ENCODE measurements at regions not wholly inside any gene's neighbourhood (a gene's known extent, or its start where the extent isn't known, plus 50 kb on each side); places are given as distances from the start of the nearest gene placed in this dataset.

GRCh38 chr12:93201990-93202389, 175.7 kb upstream of the NUDT4 start:
- H3K79me1 ChIP-seq (ENCODE audit: low read depth in 1 of 2, low read length in 2 of 2), result no peaks in the 10 kb centered on the region
- H3K18ac ChIP-seq (ENCODE audit: low read depth, low read length), result no peak overlapping the region
- H2BK20ac ChIP-seq (ENCODE audit: low read depth, low read length), result no peak overlapping the region
- H3K4me3 ChIP-seq (ENCODE audit: insufficient read depth, low read depth, low read length), result no peak overlapping the region
- H3K27ac ChIP-seq (ENCODE audit: insufficient read depth, low read length), result no peak overlapping the region
- H2AFZ ChIP-seq (replicated peaks; ENCODE audit: low read length, poor library complexity), result no peak overlapping the region
- intact Hi-C loops (cut with micrococcal nuclease) (no loop called here), dilution Hi-C loops (cut with HindIII; ENCODE audit: low sequenced_read_pairs, unreplicated experiment) (no loop called here), in situ Hi-C loops (cut with MboI; ENCODE audit: low sequenced_read_pairs) (no loop called here)
- H3K27me3 ChIP-seq (ENCODE audit: control insufficient read depth, insufficient read depth, low read length), result no peaks in the 10 kb centered on the region
- ATAC-seq (ENCODE audit: low read depth), result no peak
- WGBS, 2 experiments (ENCODE audit: extremely low coverage in 2 of 2, insufficient read length in 1 of 2), result 78% methylated on average over 3 of the region's 6 CpGs; no CpG with 5 or more reads in 1 of the 2 experiments
- H3K4me2 ChIP-seq (ENCODE audit: low read depth, low read length), result no peak overlapping the region
- no peak overlapping the region for H3K9ac ChIP-seq (ENCODE audit: low read depth, low read length)
- H2AK5ac ChIP-seq (ENCODE audit: low read depth, low read length), result no peak overlapping the region
- no peak overlapping the region for H3K4ac ChIP-seq (ENCODE audit: low read depth, low read length)
- no peak overlapping the region for H2BK120ac ChIP-seq (ENCODE audit: low read depth, low read length)
- H3K36me3 ChIP-seq (ENCODE audit: control insufficient read depth, insufficient read depth, low read length), result no peaks in the 10 kb centered on the region
- H4K20me1 ChIP-seq (ENCODE audit: insufficient read depth, low read length), result no peaks in the 10 kb centered on the region
- H4K8ac ChIP-seq (ENCODE audit: low read depth in 2 of 2, low read length in 2 of 2), result no peak overlapping the region
- no peak overlapping the region for H2BK5ac ChIP-seq (ENCODE audit: low read depth, low read length, poor library complexity, severe bottlenecking)
- no peak overlapping the region for H3K56ac ChIP-seq (ENCODE audit: extremely low read depth, insufficient read depth, low read length)
- TF ChIP-seq RCOR1 (IDR thresholded peaks at IDR 0.05; ENCODE audit: insufficient replicate concordance, low read length) (no peak), CEBPB (IDR thresholded peaks at IDR 0.05; ENCODE audit: low read depth, low read length) (no peak), CHD1 (IDR thresholded peaks at IDR 0.05; ENCODE audit: low read depth, low read length) (no peak), MXI1 (IDR thresholded peaks at IDR 0.05; ENCODE audit: borderline replicate concordance, low read depth, low read length) (no peak), CTCF (conservative IDR thresholded peaks at IDR 0.05; ENCODE audit: low read depth, low read length) (no peak), BHLHE40 (IDR thresholded peaks at IDR 0.05; ENCODE audit: low read depth, low read length) (no peak), NFE2L2 (IDR thresholded peaks at IDR 0.05; ENCODE audit: low read depth, low read length) (no peak), FOS (IDR thresholded peaks at IDR 0.05; ENCODE audit: low read depth, low read length) (no peak)
- peaks cover 6% of the 10 kb centered on the region for H3K9me1 ChIP-seq (ENCODE audit: insufficient read depth, low read length)
- no peak overlapping the region for H2AK9ac ChIP-seq (replicated peaks; ENCODE audit: low read depth, low read length, poor library complexity)
- POLR2A ChIA-PET (ENCODE audit: unreplicated experiment), result no interaction called here
- CTCF ChIA-PET, result no interaction called here
- no peak overlapping the region for H3K23ac ChIP-seq (ENCODE audit: low read depth, low read length)
- no peak overlapping the region for H2BK15ac ChIP-seq (ENCODE audit: low read depth, low read length)
- H4K5ac ChIP-seq (ENCODE audit: low read depth, low read length), result no peak overlapping the region
- no peaks in the 10 kb centered on the region for H3K9me3 ChIP-seq (ENCODE audit: control insufficient read depth, insufficient read depth, low read length)
- no peak overlapping the region for H4K91ac ChIP-seq (ENCODE audit: insufficient read depth, low read depth, low read length)
- BruUV-seq (replicated peaks), result no TSS peak
- DNase-seq, result no peak
- peaks cover 19% of the 10 kb centered on the region for H3K4me1 ChIP-seq (ENCODE audit: control insufficient read depth, insufficient read depth, low read length)
- no peak overlapping the region for H3K14ac ChIP-seq (replicated peaks; ENCODE audit: low read depth, low read length)

Data from IMR-90 (cell line).